PC-9 (cell line): ENCODE measurements at regions not wholly inside any gene's neighbourhood (a gene's known extent, or its start where the extent isn't known, plus 50 kb on each side); places are given as distances from the start of the nearest gene placed in this dataset.
"Not testable (repeated sequence)": the region's sequence is repeated elsewhere in the genome, so short reads cannot be mapped to it uniquely, and the experiment has no call there.

Experiments used
- BruUV-seq: library from RNA; stranded (reverse); fragments of 400-500 nt; replicated peaks from 2 replicates; lab custom pipeline; 2021; lab: Mats Ljungman, UMichigan
- CTCF ChIA-PET: fragments of 300-600 bp; sonication (Branson Sonifier 250); formaldehyde crosslinking; loops from one replicate; lab custom pipeline; 2022; ENCODE audit warnings: antibody characterized with exemption; lab: Charles Lee
- POLR2A ChIA-PET: fragments of 300-600 bp; sonication (Branson Sonifier 250); formaldehyde crosslinking; loops from one replicate; lab custom pipeline; 2022; ENCODE audit warnings: antibody characterized with exemption; ENCODE audit not compliant: unreplicated experiment; lab: Charles Lee
- DNase-seq, 2 experiments: peaks; one replicate each; pipeline versions ENCODE4 v3.0.0 to v3.0.0-alpha.2; 2015 to 2022; ENCODE audit warnings: mixed read lengths in 1 of 2
- H2AFZ ChIP-seq: fragments of 200-600 bp; sonication (generic); 2 replicates; pipeline ENCODE4 v1.8.1; 2017; ENCODE audit warnings: antibody characterized with exemption
- H3F3A ChIP-seq: fragments of 200-600 bp; sonication (generic); 2 replicates; pipeline ENCODE4 v1.8.1; 2017; ENCODE audit warnings: antibody characterized with exemption, mild to moderate bottlenecking, low read depth; ENCODE audit not compliant: insufficient read depth
- H3K27ac ChIP-seq: fragments of 200-600 bp; sonication (generic); 2 replicates; pipeline ENCODE4 v1.6.1; 2016; ENCODE audit warnings: mixed run types
- H3K27me3 ChIP-seq: fragments of 200-600 bp; sonication (generic); 2 replicates; pipeline ENCODE4 v1.6.1; 2016; ENCODE audit warnings: low read depth, mixed run types; ENCODE audit not compliant: insufficient read depth
- H3K36me3 ChIP-seq: fragments of 200-600 bp; sonication (generic); 2 replicates; pipeline ENCODE4 v1.6.1; 2016; ENCODE audit warnings: low read depth, mixed run types
- H3K4me1 ChIP-seq: fragments of 200-600 bp; sonication (generic); replicated peaks from 2 replicates; pipeline ENCODE4 v1.6.1; 2016; ENCODE audit warnings: mixed run types; ENCODE audit not compliant: insufficient read depth
- H3K4me2 ChIP-seq: fragments of 200-600 bp; sonication (generic); 2 replicates; pipeline ENCODE4 v1.6.1; 2017; ENCODE audit warnings: mixed run types
- H3K4me3 ChIP-seq: fragments of 200-600 bp; sonication (generic); 2 replicates; pipeline ENCODE4 v1.6.1; 2016; ENCODE audit warnings: mixed run types
- H3K79me2 ChIP-seq: fragments of 200-600 bp; sonication (generic); 2 replicates; pipeline ENCODE4 v1.6.1; 2017; ENCODE audit warnings: low read depth, mixed run types
- H3K9me2 ChIP-seq: fragments of 200-600 bp; sonication (generic); 2 replicates; pipeline ENCODE4 v1.8.1; 2017; ENCODE audit warnings: mild to moderate bottlenecking; ENCODE audit not compliant: insufficient read depth
- H3K9me3 ChIP-seq: fragments of 200-600 bp; sonication (generic); 2 replicates; pipeline ENCODE4 v1.8.1; 2016; ENCODE audit warnings: low read depth; ENCODE audit not compliant: insufficient read depth
- H4K20me1 ChIP-seq: fragments of 200-600 bp; sonication (generic); 2 replicates; pipeline ENCODE4 v1.8.1; 2017; ENCODE audit not compliant: insufficient read depth
- CTCF ChIP-seq: fragments of 200-600 bp; sonication (generic); conservative IDR thresholded peaks from 2 replicates; pipeline ENCODE4 v1.6.1; 2017; ENCODE audit warnings: mixed run types, antibody characterized with exemption, mild to moderate bottlenecking, moderate library complexity
- EZH2 ChIP-seq: fragments of 200-600 bp; sonication (generic); IDR thresholded peaks from 2 replicates; pipeline ENCODE4 v1.8.0; 2017; ENCODE audit warnings: antibody characterized with exemption, low read depth
- intact Hi-C: fragments of 100-400 bp; cut with micrococcal nuclease; formaldehyde crosslinking; loops from one replicate; pipeline ENCODE4 v1.10.0; 2022; ENCODE audit not compliant: unreplicated experiment

- H3K4me1 ChIP-seq = no peaks in the 10 kb centered on the region
- H3K4me3 ChIP-seq = no peak overlapping the region
- no TSS peak for BruUV-seq
- no peaks in the 10 kb centered on the region for H3K27me3 ChIP-seq
- TF ChIP-seq EZH2 (no peak), CTCF (no peak)
- ChIA-PET POLR2A (no interaction called here), CTCF (no interaction called here)
- no peaks in the 10 kb centered on the region for H3K36me3 ChIP-seq
- no peak for DNase-seq
- H3F3A ChIP-seq = no peaks in the 10 kb centered on the region
- H3K9me2 ChIP-seq = no peaks in the 10 kb centered on the region
- no peak overlapping the region for H3K4me2 ChIP-seq
- no peaks in the 10 kb centered on the region for H4K20me1 ChIP-seq
- H3K27ac ChIP-seq = no peak overlapping the region
- intact Hi-C loops = no loop called here
- peaks cover 3% of the 10 kb centered on the region; the same call in 1 of the 2 replicates for H3K9me3 ChIP-seq
- no peaks in the 10 kb centered on the region for H3K79me2 ChIP-seq
- H2AFZ ChIP-seq = no peak overlapping the region
Measured at GRCh38 chr5:125455041-125455440, 708.6 kb upstream of the ZNF608 start.

DNA sequence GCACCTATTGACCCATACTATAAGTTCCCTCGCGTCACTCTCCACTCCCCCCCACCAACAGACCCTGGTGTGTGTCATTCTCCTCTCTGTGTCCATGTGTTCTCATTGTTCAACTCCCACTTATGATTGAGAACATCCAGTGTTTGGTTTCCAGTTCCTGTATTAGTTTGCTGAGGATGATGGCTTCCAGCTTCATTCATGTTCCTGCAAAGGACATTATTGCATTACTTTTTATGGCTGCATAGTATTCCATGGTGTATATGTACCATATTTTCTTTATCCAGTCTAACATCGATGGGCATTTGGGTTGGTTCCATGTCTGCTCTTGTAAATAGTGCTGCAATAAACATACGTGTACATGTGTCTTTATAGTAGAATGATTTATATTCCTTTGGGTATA lies 709.6 kb upstream of the ZNF608 start:
- H3K4me3 ChIP-seq, DNase-seq, H3K27me3 ChIP-seq, H3K9me2 ChIP-seq, H3K79me2 ChIP-seq, BruUV-seq, H2AFZ ChIP-seq, H3K4me1 ChIP-seq, H3K9me3 ChIP-seq, H3K27ac ChIP-seq, H3K4me2 ChIP-seq, H4K20me1 ChIP-seq, intact Hi-C loops, H3K36me3 ChIP-seq, H3F3A ChIP-seq, CTCF ChIA-PET, POLR2A ChIA-PET: not testable (repeated sequence)

DNA sequence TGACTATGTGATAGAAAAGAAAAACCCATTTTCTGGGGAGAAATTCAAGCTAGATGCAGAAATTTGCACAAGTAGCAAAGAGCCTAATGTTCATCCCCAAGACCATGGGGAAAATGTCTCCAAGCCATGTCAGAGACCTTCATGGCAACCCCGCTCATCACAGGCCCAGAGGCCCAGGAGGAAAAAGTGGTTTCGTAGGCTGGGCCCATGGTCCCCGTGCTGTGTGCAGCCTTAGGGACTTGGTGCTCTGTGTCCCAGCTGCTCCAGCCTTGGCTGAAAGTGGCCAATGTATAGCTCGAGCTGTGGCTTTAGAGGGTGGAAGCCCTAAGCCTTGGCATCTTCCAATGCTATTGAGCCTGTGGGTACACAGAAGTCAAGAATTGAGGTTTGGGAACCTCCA lies 711.2 kb upstream of the ZNF608 start:
- Histone ChIP-seq H3K27ac (no peak overlapping the region), H3F3A (no peaks in the 10 kb centered on the region), H3K4me2 (no peak overlapping the region), H3K36me3 (no peaks in the 10 kb centered on the region), H3K4me1 (no peaks in the 10 kb centered on the region), H3K27me3 (no peaks in the 10 kb centered on the region), H3K9me2 (no peaks in the 10 kb centered on the region), H2AFZ (no peak overlapping the region), H3K9me3 (peaks cover 3% of the 10 kb centered on the region; the same call in 1 of the 2 replicates), H4K20me1 (no peaks in the 10 kb centered on the region), H3K79me2 (no peaks in the 10 kb centered on the region), H3K4me3 (no peak overlapping the region)
- no peak for DNase-seq
- ChIA-PET POLR2A (no interaction called here), CTCF (no interaction called here)
- no TSS peak for BruUV-seq
- TF ChIP-seq CTCF (no peak), EZH2 (no peak)
- intact Hi-C loops = no loop called here

GRCh38 chr5:125458949-125459348 lies 712.5 kb upstream of the ZNF608 start:
- H3K4me2 ChIP-seq, CTCF ChIA-PET, H3K9me3 ChIP-seq, BruUV-seq, intact Hi-C loops, DNase-seq, H3K9me2 ChIP-seq, H3K4me3 ChIP-seq, H3K36me3 ChIP-seq, H3F3A ChIP-seq, H3K4me1 ChIP-seq, H3K27me3 ChIP-seq, H3K27ac ChIP-seq, H3K79me2 ChIP-seq, H2AFZ ChIP-seq, H4K20me1 ChIP-seq, POLR2A ChIA-PET: not testable (repeated sequence)
